SK-N-SH treated with all-trans-retinoic acid at 6 μM for 48 hours (cell line): ENCODE measurements at regions not wholly inside any gene's neighbourhood (a gene's known extent, or its start where the extent isn't known, plus 50 kb on each side); places are given as distances from the start of the nearest gene placed in this dataset.

ENCODE experiments used
- ATAC-seq: fragments of 200-7000 bp; cut with Tn5 transposase; 3 replicates; pipeline ENCODE4 v1.9.1; 2020; ENCODE audit warnings: mild to moderate bottlenecking, moderate library complexity
- ARNTL ChIP-seq: fragments of 450-650 bp; formaldehyde crosslinking; IDR thresholded peaks from 2 replicates; pipeline ENCODE4 v1.5.0; 2020; ENCODE audit warnings: low read depth, mild to moderate bottlenecking, moderate library complexity, borderline replicate concordance
- BACH2 ChIP-seq: fragments of 250-450 bp; sonication (Bioruptor Pico); IDR thresholded peaks from 2 replicates; pipeline ENCODE4 v1.9.0; 2021; ENCODE audit warnings: mild to moderate bottlenecking, borderline replicate concordance
- CREB5 ChIP-seq: fragments of 250-450 bp; sonication (Bioruptor Pico); IDR thresholded peaks from 2 replicates; pipeline ENCODE4 v1.5.1; 2020; ENCODE audit warnings: low read depth, mild to moderate bottlenecking, moderate library complexity
- CSDC2 ChIP-seq: fragments of 250-450 bp; sonication (Bioruptor Pico); IDR thresholded peaks from 2 replicates; pipeline ENCODE4 v1.5.0; 2020; ENCODE audit warnings: mild to moderate bottlenecking, moderate library complexity
- CSRNP3 ChIP-seq: fragments of 250-450 bp; sonication (Bioruptor Pico); IDR thresholded peaks from 2 replicates; pipeline ENCODE4 v1.5.1; 2021; ENCODE audit warnings: mild to moderate bottlenecking, moderate library complexity
- ESRRG ChIP-seq: fragments of 250-450 bp; sonication (Bioruptor Pico); IDR thresholded peaks from 2 replicates; pipeline ENCODE4 v1.6.1; 2021; ENCODE audit warnings: mild to moderate bottlenecking
- GLIS3 ChIP-seq: fragments of 250-450 bp; sonication (Bioruptor Pico); IDR thresholded peaks from 2 replicates; pipeline ENCODE4 v1.5.0; 2020; ENCODE audit warnings: mild to moderate bottlenecking, moderate library complexity
- ISL1 ChIP-seq: fragments of 250-450 bp; sonication (Bioruptor Pico); IDR thresholded peaks from 2 replicates; pipeline ENCODE4 v2.1.2; 2022; ENCODE audit warnings: mild to moderate bottlenecking, moderate library complexity
- OSR1 ChIP-seq: fragments of 250-450 bp; sonication (Bioruptor Pico); IDR thresholded peaks from 2 replicates; pipeline ENCODE4 v1.8.0; 2022; ENCODE audit warnings: moderate library complexity, mild to moderate bottlenecking, inconsistent platforms
- PATZ1 ChIP-seq: fragments of 250-450 bp; sonication (Bioruptor Pico); IDR thresholded peaks from 2 replicates; pipeline ENCODE4 v1.8.0; 2020; ENCODE audit warnings: mild to moderate bottlenecking, moderate library complexity, borderline replicate concordance
- POU6F1 ChIP-seq: fragments of 250-450 bp; sonication (Bioruptor Pico); IDR thresholded peaks from 2 replicates; pipeline ENCODE4 v1.8.0; 2021; ENCODE audit warnings: low read depth, mild to moderate bottlenecking, moderate library complexity, borderline replicate concordance
- PPARA ChIP-seq: fragments of 250-450 bp; sonication (Bioruptor Pico); IDR thresholded peaks from 2 replicates; pipeline ENCODE4 v1.5.0; 2020; ENCODE audit warnings: mild to moderate bottlenecking, borderline replicate concordance
- RARB ChIP-seq: fragments of 250-450 bp; sonication (Bioruptor Pico); IDR thresholded peaks from 2 replicates; pipeline ENCODE4 v1.8.0; 2021; ENCODE audit warnings: mild to moderate bottlenecking, moderate library complexity
- SNAI2 ChIP-seq: fragments of 250-450 bp; sonication (Bioruptor Pico); IDR thresholded peaks from 2 replicates; pipeline ENCODE4 v1.5.0; 2020; ENCODE audit warnings: mild to moderate bottlenecking, moderate library complexity
- TCF4 ChIP-seq: fragments of 250-450 bp; sonication (Bioruptor Pico); IDR thresholded peaks from 2 replicates; pipeline ENCODE4 v1.8.0; 2021; ENCODE audit warnings: mild to moderate bottlenecking, moderate library complexity, borderline replicate concordance
- TOX ChIP-seq: fragments of 250-450 bp; sonication (Bioruptor Pico); IDR thresholded peaks from 2 replicates; pipeline ENCODE4 v1.8.0; 2021; ENCODE audit warnings: mild to moderate bottlenecking, moderate library complexity, borderline replicate concordance
- TSHZ2 ChIP-seq: fragments of 250-450 bp; sonication (Bioruptor Pico); IDR thresholded peaks from 2 replicates; pipeline ENCODE4 v1.5.0; 2020; ENCODE audit warnings: mild to moderate bottlenecking, moderate library complexity
- ZC3H10 ChIP-seq: fragments of 250-450 bp; sonication (Bioruptor Pico); IDR thresholded peaks from 2 replicates; pipeline ENCODE4 v1.5.1; 2021; ENCODE audit warnings: mild to moderate bottlenecking, moderate library complexity
- ZFP3 ChIP-seq: fragments of 250-450 bp; sonication (Bioruptor Pico); IDR thresholded peaks from 2 replicates; pipeline ENCODE4 v1.5.0; 2020; ENCODE audit warnings: mild to moderate bottlenecking, moderate library complexity
- ZFP30 ChIP-seq: fragments of 450-650 bp; formaldehyde crosslinking; IDR thresholded peaks from 2 replicates; pipeline ENCODE4 v1.5.0; 2022; ENCODE audit warnings: mild to moderate bottlenecking, moderate library complexity
- ZNF565 ChIP-seq: fragments of 450-650 bp; formaldehyde crosslinking; conservative IDR thresholded peaks from 2 replicates; pipeline ENCODE4 v1.5.0; 2020; ENCODE audit warnings: low read depth, mild to moderate bottlenecking, moderate library complexity
- ZNF70 ChIP-seq: fragments of 450-650 bp; formaldehyde crosslinking; IDR thresholded peaks from 2 replicates; pipeline ENCODE4 v1.5.0; 2020; ENCODE audit warnings: mild to moderate bottlenecking, moderate library complexity
- ZNF8 ChIP-seq: fragments of 450-650 bp; formaldehyde crosslinking; IDR thresholded peaks from 2 replicates; pipeline ENCODE4 v1.5.0; 2020; ENCODE audit warnings: mild to moderate bottlenecking, moderate library complexity

GRCh38 chr5:5704352-5704751 lies 281.9 kb downstream of the ICE1 start:
- no peak for ATAC-seq
- TF ChIP-seq ARNTL (CRISPR knock-in tag) = no peak
- TF ChIP-seq ZC3H10 (CRISPR knock-in tag) = no peak
- TF ChIP-seq ESRRG (CRISPR knock-in tag) = no peak
- TF ChIP-seq ZNF70 (CRISPR knock-in tag) = no peak
- no peak for TF ChIP-seq TOX
- no peak for TF ChIP-seq PPARA (CRISPR knock-in tag)
- no peak for TF ChIP-seq RARB
- TF ChIP-seq CREB5 (CRISPR knock-in tag) = no peak
- TF ChIP-seq SNAI2 (CRISPR knock-in tag) = no peak
- TF ChIP-seq OSR1 = no peak
- no peak for TF ChIP-seq ZFP30 (CRISPR knock-in tag)
- no peak for TF ChIP-seq ZFP3
- TF ChIP-seq TCF4 (CRISPR knock-in tag) = no peak
- TF ChIP-seq CSDC2 = no peak
- no peak for TF ChIP-seq ZNF8 (CRISPR knock-in tag)
- no peak for TF ChIP-seq BACH2 (CRISPR knock-in tag)

GRCh38 chr5:5702934-5703333 lies 280.5 kb downstream of the ICE1 start:
- ATAC-seq = no peak
- no peak for TF ChIP-seq TSHZ2 (CRISPR knock-in tag)
- TF ChIP-seq ZC3H10 (CRISPR knock-in tag) = no peak
- TF ChIP-seq ISL1 (CRISPR knock-in tag) = no peak
- no peak for TF ChIP-seq ZNF565 (CRISPR knock-in tag)
- TF ChIP-seq CSDC2 = no peak
- no peak for TF ChIP-seq ARNTL (CRISPR knock-in tag)
- no peak for TF ChIP-seq POU6F1 (CRISPR knock-in tag)
- no peak for TF ChIP-seq ZFP30 (CRISPR knock-in tag)
- TF ChIP-seq RARB = no peak
- TF ChIP-seq OSR1 = no peak
- TF ChIP-seq CREB5 (CRISPR knock-in tag) = no peak
- TF ChIP-seq CSRNP3 (CRISPR knock-in tag) = no peak
- no peak for TF ChIP-seq GLIS3 (CRISPR knock-in tag)
- TF ChIP-seq ESRRG (CRISPR knock-in tag) = no peak

- TF ChIP-seq CREB5 (CRISPR knock-in tag) (no peak), GLIS3 (CRISPR knock-in tag) (no peak), ZNF70 (CRISPR knock-in tag) (no peak), ZFP3 (no peak), CSRNP3 (CRISPR knock-in tag) (no peak), ZC3H10 (CRISPR knock-in tag) (no peak), CSDC2 (no peak), ARNTL (CRISPR knock-in tag) (no peak), SNAI2 (CRISPR knock-in tag) (no peak), PATZ1 (CRISPR knock-in tag) (no peak), RARB (no peak)
- TF ChIP-seq, all 23 proteins: peak for 0
- ATAC-seq = no peak
Measured at GRCh38 chr5:5700549-5700948, 278.1 kb downstream of the ICE1 start.
